CD4-positive, alpha-beta T cell treated with Interleukin-17A for 1 hour (primary cell): ENCODE measurements at regions not wholly inside any gene's neighbourhood (a gene's known extent, or its start where the extent isn't known, plus 50 kb on each side); places are given as distances from the start of the nearest gene placed in this dataset.
A peak's percentile ranks its signal among the peaks of the same experiment; 100 is the strongest.
"Not testable (repeated sequence)": the region's sequence is repeated elsewhere in the genome, so short reads cannot be mapped to it uniquely, and the experiment has no call there.

Source experiments
- DNase-seq: peaks from one replicate; pipeline ENCODE4 v3.0.0-alpha.2; 2020

DNA sequence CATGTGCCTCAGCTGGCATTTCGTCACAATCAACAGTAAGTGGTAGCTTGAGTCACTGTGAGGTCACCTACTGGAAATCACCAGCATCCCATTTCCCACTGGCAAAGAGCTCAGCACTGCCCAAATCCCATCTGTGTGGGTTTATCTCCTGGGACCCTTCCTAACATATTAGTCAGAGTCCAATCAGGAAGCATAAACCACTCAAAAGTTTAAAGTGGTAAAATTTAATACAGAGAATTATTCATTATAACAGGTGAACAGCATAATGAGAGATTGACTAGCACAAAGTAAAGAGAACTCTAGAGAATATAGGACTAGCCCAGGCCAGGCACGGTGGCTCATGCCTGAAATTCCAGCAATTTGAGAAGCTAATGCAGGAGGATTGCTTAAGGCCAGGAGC is 107.1 kb upstream of the TP53BP2 start:
- not testable (repeated sequence) for DNase-seq

DNA sequence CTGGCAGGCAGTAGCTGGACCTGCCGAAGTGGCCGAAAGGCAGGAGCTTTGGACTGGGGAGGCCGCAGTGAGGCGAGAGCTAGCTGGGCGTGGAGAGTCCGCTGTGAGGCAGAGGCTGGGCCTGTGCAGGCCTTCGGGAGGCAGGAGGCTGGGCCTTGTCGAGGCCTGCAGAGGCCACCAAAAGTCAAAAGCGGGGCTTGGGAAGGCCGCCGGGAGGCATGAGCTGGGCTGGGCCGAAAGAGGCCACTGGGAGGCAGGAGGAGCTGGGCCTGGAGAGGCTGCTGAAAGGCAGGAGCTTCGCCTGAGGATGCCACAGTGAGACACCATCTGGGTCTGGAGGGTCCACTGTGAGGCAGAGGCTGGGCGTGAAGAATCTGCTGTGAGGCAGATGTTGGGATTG is 105.8 kb upstream of the TP53BP2 start:
- not testable (repeated sequence) for DNase-seq

DNA sequence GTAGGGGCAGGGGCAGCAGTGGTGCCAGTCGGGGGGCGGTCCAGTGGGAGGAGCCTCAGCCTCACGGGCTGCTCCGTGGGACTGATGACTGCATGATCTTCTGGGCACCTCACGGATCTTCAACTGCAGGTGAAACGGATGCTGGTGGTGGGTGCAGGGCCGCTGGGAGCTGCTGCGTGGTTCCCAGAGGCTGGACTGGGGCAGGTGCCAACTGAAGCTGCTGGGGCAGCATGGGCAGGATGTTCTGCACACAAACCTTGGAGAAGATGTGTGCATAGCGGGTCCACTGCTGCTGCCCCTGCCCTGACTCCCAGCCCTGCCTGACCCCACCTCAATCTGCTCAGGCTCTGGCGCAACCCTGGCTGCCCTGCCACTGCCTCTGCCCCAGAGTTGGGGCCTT is 104.2 kb upstream of the TP53BP2 start:
- not testable (repeated sequence) for DNase-seq

DNA sequence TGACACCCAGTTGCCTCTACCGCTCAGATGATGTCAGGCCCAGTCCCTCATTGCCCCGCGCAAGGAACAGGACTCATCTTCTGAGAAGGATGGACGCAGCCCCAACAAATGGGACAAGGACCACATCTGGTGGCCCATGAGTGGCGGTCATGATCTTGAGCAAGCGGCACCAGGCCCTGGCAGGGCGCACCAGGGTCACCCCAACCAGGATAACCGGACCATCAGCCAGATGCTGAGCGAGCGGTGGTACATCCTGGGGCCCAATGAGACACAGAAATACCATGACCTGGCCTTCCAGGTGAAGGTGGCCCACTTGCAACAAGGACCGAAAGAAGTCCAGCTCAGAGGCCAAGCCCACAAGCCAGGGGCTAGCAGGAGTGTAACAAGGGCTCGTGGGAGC is 102.3 kb upstream of the TP53BP2 start:
- not testable (repeated sequence) for DNase-seq

DNA sequence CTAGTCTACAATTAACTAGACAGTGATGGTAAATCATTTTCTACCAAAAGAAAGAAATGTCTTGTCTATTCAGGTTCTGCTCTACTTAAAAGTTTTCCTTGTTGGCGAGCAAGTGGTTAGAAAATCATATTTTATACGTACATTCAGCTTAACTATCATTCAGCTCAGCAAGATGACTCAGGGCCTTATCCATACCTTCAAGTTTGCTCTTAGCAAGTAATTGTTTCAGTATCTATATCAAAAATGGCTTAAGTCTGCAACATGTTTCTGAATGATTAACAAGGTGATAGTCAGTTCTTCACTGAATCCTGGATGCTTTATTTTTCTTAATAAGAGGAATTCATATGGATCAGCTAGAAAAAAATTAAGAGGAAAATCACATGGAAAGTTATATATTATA is 90.8 kb upstream of the TP53BP2 start:
- not testable (repeated sequence) for DNase-seq

DNA sequence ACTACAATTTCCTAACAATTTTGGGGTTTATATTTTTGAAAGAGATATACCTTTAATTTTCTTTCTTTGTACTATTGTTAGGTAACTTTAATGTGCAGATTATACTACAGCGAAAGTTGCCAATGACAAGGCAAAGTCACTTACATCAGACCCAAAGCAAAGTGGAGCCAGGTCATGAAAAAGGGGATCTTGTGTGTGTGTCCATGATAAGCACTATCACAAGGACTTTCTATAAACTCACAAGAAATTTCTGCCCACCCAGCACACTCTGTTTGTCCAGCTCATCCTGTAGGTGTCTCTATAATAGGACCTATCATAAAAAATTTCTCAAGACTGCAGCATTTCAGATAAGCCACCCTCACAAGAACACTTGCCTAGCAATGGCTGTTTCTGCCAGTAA is 85.7 kb upstream of the TP53BP2 start:
- DNase-seq: not testable (repeated sequence)

DNA sequence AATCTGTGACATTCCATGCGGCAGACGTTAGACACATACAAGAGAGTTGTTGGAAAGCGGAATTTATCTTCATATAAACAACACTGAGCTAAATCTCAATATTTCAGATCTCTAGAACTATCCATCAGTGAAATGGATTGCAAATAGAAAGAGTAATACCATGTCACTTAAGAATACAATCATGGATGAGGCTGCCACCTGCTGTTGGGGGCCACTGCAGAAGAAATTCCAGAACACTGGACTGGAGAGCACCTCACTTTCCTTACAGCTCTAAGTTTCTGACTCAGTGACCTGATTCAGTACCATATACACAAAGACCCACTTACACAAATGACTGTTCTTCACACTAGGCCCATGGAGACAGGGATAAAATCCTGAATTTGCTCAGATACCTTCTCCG is 75.1 kb upstream of the TP53BP2 start:
- peak; percentile 9 for DNase-seq

DNA sequence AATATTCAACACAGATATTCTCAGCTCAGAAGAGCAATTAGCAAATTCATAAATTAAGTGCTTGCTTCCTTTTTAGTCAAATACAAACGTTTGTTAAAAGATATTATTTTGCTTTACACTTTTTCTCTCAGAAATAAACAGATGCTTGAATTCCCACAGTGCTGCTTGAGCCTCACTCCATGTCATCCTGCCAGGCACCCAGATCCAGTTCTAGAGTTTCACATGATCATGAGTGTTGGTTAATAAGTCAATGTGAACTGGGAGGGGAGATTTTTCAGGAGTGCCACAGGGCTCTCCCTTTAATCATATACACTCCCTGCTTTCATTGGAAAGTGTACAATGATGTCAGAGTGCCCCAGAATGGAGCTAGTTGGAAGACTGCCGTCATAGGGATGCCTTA is 69.7 kb upstream of the TP53BP2 start:
- DNase-seq: not testable (repeated sequence)

DNA sequence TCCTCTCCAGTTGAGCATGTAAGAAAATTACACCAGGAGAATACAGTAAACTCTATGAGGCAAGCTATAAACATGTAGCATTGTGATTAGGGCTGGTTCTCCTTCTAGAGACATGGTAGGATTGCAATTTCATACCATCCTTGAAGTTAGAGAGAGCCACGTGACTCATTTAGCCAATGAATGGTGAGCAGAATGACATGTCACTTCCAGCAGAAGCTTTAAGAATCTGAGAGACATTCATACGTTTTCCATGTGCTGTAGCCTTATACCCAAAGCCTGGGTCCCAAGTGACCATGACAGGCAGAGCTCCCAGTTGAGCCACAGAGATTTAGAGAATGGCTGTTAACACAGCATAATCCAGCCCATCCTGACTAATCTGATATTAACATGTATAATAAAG is 68.0 kb upstream of the TP53BP2 start:
- not testable (repeated sequence) for DNase-seq

DNA sequence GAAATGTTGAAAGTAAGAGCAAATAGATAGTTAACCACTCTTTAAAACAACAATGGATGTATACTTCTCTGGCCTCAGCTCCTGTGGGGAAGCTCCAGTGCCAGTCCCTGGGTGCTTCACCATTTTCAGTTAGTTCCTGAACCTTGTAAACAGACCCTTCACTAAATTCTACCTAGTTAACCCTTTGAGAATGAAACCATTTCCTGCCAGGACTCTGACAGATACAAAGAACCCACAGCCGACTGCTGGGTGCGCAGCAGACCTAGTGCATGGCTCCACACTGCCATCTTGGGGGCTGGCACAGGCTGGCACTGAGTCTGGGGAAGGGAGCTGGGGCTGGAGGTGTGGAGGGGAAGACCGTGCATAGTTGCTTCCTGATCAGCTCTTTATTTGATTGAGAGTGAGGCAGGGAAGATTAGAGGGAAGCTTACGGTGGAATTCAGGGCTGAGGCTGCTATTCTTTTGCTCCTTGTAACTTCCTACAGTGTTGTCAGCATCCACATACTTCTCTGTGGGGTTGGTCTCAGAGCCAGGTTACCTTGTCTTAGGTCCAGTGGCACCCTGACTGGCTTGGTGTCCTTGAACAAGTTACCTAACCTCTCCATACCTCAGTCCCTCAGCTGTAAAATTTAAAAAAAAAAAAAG is 62.3 kb upstream of the TP53BP2 start:
- DNase-seq: peak; percentile 50

DNA sequence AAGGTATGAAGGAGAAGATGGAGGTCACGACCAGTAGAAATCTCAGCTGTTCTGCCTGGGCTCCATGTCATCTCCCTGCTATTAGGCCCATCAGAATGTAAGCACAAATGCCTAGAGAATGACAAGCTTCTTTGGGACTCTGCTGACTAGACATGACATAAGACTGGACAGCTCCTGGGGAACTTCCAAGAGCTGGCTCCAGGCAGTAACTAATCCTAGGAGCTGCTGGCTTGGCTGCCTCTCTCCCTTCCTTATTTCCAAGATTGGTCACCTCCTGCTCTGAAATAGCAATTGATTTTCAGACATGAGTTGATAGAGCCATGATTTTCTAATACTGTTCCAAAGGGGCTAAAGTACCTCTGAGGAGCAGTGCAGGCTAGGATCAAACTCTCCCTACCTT is 57.5 kb upstream of the TP53BP2 start:
- not testable (repeated sequence) for DNase-seq

DNA sequence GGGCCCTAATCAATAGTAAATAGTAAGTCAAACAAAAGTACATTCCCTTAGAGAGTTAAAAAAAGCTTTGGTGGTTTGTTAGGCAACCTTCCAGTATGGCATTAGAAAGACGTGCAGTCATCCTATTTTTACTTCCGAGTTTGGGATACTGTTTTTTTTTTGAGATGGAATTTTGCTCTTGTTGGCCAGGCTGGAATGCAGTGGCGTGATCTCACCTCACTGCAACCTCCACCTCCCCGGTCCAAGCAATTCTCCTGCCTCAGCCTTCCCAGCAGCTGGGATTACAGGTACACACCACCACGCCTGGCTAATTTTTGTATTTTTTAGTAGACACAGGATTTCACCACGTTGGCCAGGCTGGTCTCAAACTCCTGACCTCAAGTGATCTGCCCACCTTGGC is 54.0 kb upstream of the TP53BP2 start:
- DNase-seq: not testable (repeated sequence)

DNA sequence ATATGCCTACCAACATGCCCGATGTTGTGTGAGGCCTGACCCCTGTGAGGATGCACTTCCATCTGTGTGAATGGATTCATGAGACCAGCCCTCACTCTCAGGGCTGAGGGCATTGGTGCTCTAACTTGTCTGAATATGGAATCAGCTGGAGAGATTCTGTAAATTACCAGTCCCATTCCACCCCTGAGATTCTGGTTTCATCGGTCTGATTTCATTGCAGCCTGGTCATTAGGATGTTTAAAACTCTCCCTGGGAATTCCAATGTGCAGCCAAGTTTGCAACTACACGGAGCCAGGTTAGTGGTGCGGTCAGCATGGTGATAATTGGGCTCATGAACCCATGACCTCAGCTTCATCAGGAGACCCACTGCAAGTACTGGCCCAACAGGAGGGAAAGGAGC is 51.4 kb upstream of the TP53BP2 start:
- not testable (repeated sequence) for DNase-seq

DNA sequence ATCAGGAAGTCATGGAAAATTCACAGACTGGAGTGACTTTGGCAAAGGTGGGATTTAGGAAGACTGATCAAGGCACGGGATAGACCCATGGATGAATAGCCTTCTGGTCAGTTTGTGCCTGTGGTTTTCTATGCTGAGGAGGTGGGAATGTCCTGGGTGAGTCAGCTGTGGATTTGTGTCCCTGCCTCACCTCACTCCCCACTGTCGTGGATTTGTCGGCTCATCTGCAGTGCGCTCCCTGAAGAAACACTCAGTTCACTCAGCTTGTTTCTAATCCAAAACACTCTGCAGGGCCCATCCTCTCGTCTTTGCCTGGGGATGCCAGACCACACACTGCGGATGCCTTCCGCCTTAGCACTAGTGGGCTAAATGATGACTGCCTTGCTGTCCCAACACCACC is 50.2 kb upstream of the TP53BP2 start:
- not testable (repeated sequence) for DNase-seq
